DMS114 treated with DMSO at 0.1 percent for 48 hours (cell line): ENCODE measurements at regions not wholly inside any gene's neighbourhood (a gene's known extent, or its start where the extent isn't known, plus 50 kb on each side); places are given as distances from the start of the nearest gene placed in this dataset.

ENCODE experiments used
- DNase-seq: peaks from one replicate; lab custom pipeline; 2025; ENCODE audit not compliant: unreplicated experiment; lab: John Stamatoyannopoulos, UW

DNA sequence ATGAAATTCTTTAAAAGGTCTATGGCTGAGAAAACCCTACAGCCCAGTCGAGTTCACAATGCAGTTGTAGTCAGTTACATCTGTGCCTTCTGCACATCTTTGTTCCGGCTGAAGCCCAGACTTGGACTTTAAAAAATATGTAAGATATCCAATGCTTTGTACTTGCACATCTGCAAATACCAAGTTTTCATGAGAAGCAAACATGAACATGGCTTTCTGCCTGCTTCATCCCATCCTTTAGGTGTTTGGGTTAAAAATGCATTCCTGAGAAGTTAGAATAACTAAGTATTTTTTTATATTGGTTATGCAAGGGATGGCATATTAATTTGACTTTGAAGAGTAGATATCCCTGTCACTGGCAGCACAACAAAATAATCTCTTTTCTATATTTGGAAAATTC, 528.4 kb downstream of the METTL15 start:
- DNase-seq: no peak

DNA sequence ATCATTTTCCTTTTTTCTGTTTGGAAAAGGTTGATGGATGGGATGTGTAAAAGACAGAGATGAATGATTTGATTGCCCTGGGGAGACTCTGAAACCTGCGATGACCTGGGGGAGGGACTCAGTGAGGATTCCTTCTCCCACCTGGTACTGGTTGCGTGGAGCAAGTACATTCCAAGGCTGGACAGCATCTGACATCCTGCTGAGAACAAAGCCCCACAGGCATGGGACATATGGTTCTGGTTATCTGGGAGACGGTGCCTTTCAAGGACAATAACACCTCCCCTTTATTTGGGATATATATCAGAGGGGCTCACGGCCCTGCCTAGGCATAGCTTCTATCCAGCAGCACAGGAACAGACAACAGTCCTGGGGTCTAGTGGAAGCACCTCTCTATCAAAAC, 527.8 kb downstream of the METTL15 start:
- no peak for DNase-seq

DNA sequence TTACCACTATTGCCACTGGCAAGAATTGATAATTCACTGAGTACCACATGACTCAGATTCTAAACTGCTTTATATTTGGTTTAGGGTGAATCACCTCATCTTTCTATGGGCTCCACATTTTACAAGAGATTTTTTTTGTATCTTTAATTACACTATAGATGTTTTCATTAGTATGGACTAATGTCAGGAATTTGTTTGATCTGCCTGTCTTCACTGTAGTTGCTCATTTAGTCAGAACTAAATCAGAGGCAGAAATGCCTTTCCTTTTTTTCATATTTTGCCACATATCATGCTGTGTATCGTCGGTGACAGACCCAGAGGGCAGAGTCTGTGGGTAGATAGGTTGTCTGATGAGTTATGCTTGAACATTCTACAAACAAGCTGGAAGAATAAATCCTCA, 524.1 kb downstream of the METTL15 start:
- no peak for DNase-seq

DNA sequence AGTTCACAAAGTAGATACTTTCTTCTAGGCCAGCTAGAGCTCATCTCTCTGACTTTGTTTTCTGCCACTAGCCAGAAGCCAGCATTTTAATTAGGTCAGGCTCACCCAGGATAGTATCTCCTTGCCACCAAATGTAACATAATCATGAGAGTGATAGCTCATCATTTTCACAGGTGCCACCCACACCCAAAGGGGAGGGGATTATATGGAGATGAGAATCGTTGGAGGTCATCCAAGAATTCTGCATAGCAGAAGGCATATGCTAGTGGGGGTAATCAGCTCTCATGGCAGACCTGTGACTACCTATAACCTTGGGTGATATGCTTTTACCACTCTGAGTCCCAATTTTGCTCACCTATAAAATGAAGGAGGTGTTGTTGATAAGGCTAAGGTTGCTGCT, 523.0 kb downstream of the METTL15 start:
- DNase-seq: no peak

DNA sequence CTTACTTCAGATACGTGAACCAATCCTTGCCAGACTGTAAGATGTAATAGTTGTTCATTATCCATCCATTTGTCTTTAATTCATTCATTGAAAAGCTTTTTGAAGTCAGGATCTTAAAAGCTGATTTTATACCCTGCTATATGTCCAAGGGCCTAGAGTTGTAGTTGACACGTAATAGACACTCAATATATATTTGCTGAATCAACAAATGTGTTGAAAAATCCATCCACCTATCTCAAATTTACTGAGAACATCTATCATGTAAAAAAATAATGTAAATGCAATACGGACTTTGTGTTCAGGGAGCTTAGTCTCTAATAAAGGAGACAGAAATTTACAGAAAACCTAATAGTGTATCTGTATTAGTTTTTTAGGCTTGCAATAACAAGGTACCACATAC, 521.0 kb downstream of the METTL15 start:
- DNase-seq: no peak

DNA sequence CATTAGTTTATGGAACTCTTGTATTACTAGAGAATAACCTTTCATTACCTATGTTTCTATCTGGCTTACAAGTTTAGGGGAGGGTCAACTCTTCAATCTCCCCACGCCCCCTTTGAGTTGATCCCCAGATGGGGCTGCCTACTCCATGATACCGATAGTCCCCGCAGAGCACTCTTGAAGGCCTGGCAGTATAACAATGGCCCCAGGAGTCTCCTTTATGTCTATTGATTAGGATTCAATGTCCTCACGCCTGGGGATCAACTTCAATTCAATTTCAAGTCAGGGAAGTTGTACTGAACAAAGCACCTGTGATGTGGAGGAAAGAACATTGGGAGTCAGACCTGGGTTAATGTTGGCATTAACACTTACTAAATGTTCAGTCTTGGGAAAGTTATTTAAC, 520.2 kb downstream of the METTL15 start:
- no peak for DNase-seq

DNA sequence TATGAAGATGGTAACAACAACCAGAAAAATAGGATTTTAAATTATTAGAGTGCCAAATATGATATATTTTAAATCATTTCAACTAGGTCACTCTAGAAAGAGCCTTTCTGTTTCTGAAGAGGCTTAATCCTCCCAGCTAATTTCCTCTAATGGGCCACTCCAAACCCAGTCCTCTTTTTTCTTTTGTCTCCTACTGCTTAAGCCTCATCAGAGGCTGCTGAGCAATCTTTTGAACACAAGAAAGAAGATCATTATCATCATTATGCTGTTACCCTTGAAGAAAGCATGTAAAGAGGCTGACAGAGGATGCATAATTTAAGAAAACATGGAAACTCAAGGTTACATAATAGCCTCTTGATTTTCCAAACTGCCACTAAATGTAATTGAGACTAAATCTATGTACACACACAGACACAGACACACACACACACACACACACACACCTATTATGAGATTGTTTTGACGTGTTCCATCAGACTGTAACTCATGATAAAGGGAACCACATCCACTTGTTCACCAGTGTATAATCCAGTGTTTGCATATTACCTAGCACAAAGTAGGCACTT, 519.6 kb downstream of the METTL15 start:
- DNase-seq: no peak

DNA sequence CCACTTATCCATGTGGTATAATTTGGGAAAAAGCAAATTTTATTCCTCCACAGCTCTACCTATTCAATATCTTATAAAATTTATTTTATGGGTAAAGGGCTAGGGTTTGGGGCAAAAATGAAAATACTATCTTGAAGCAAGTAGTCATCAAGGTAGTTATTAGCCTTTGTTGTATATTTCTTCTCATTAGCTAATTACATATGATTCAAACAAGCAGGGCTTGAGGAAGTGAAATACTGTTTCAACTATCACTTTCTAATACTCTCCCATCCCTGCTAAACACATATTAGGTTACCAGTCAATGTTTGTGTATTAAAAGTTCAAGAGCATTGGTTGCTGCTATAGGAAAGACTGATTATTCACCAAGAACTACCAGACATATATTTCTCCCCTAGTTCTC, 517.3 kb downstream of the METTL15 start:
- no peak for DNase-seq

DNA sequence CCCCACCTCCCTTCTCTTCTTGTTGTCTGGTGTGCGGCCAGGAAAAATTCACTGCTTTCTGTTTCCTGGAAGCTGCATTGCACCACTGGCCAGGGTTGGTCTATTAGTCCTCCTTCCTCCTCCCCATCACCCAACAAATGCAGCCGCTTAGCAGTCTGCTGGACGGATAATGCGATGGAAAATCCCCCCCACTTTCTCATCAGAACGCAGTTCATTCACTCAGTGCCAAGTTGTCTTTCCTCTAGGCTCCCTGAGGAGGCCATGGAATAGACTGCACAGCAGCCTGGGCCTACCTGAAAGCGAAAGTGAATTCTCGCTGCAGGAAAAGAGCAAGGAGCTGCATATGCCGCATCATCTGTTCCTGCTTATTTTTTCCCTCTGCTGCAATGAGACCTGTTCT, 513.6 kb downstream of the METTL15 start:
- DNase-seq: no peak

DNA sequence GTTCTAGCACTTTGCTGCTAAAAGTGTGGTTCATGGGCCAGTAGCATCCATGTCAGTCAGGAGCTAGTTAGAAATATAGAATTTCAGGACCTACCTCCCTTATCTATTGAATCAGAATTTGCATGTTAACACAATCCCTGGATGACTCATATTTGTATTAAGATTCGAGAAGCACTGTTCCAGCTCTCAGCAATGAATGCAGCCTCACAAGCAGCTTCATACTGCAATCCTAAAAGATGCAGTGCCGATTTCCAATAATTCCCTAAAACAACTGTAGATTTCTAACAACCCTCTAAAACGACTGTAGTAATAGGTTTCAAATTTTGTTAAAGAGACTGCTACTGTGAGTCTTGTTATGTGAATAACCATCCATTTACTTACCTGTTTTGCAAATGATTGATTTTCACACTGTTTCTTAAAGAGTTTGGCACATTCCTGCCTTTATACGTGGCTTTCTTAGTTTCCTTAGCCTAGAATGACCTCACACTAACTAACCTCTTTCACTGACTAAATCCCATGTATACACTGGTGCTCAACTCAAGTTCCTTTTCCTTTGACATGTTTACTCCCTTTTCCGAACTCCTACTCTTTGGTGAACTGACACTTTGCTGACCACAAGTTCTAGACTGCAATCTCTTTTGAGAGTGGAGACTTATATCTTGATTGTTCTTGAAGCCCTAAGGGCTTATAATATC, 511.8 kb downstream of the METTL15 start:
- no peak for DNase-seq

DNA sequence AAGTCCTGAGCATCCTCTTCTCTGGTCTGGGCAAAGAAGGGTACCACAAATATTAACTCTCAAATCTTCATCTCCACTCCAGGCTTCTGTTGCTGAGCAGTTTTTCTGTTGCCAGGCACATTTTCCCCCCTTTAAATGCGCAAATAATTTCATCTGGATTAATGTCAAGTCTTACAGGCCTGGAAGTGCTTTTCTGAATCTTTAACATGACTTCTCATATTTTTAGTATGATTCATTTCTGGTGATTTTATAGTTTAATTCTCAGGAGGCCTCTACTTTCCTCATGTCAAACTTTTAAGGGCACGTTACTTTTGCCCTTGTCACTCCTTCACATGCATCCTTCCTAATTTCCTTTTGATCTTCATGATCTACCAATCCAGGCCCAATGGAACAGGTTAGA, 510.2 kb downstream of the METTL15 start:
- no peak for DNase-seq

DNA sequence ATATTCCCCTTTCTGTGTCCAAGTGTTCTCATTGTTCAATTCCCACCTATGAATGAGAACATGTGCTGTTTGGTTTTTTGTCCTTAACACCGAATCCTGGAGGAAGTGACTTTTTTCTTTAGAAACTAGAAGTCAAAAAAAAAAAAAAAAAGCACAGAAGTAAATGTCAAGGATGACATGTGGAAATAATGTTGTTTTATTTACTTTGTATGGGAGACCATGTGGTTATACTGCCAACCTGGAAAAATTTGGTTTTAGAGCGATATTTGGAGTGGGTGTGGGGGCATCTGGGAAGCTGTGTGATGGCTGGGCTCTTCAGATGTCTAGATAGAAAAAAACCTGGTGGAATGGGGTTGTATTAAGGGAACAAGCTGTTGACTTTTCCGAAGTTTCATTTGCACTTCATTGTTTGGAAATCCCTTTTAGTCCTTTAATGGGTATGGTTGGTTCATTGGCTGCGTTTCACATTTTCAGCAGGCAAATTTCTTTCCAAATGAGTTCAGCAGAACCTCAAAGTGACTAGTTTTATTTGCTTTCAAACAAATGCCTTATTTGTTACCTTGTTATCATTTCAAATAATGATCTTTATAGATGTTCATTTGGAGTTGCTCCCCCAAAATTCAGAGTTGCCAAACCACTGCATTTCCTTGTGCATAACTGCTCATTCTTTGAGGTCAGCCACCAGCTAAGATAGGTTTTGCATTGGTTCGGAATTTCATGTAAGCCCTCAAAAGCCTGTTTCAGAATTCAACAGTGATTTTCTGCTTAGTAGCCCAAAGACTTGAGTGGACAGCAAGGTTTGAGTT, 508.2 kb downstream of the METTL15 start:
- DNase-seq: no peak

DNA sequence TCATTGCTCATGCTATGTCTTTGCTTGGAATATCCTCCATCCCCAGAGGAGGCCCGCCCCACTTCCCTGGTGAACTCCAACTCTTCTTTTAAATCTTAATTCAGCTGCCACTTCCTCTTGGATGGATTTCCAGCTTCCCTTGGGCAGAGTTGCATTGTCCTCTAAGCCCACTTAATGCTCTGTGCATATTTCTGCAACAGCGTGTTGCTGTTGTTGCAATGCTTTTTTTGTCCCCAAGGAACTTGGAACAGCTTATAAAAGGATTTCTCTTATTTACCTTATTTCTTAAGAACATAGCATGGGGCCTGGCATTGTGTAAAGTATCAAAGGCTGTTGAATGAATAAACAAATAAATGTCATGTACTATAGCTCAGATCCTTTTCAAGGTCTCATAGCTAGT, 507.4 kb downstream of the METTL15 start:
- DNase-seq: no peak

DNA sequence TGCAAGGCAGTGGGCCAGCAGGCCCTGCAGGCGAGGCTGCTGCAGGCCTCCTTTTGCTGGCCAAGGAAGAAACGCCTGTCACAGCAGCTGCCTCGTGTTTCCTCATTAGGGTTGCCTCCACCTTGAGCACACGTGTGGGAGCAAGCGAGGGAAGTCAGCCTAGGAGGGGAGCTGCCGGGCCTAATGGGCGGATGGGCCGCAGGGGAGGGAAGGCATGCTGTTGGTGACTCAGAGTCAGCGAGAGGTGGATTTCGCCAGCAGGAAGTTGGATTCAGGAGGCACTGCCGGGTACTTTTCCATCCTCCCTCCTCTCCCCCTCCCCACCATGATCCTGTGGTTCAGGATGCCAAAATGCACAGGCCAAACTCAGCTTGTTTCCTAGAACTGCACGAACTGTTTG, 498.7 kb downstream of the METTL15 start:
- no peak for DNase-seq

DNA sequence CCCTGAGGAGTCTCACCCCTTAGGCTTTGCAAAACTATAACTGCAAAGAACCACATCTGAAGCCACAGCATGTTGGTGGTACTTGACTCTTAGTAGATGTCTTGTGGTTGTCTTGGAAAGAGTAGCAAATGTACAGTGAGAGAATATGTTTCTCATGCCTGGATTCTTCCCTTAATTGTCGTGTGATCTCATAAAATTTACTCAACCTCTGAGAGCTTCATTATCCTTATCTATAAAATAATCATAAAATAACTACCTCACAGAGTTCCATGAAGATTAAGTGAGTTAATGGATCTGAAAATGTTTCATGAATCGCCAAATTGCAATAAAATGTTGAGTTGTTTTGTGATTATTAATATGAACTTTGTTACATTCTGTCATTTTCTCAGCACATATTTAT, 491.5 kb downstream of the METTL15 start:
- DNase-seq: no peak

DNA sequence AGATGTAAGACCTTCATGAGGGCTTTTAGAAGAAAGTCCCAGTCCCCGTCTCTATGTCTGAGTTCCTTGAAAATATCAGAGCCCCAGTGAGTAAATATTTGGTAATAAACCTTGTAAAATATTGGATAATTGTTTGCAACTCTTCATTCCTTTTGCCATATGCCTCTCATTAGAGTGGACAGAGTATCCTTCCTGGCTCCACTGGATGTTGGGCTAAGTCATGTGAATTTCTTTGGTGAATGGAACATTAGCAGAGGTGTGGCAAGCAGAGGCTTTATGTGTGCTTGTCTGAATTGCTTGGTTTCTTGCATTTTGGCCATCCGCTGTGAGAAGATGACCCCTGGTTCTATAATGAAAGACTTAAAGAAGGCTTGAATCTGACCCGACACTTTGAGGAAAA, 490.3 kb downstream of the METTL15 start:
- DNase-seq: no peak

DNA sequence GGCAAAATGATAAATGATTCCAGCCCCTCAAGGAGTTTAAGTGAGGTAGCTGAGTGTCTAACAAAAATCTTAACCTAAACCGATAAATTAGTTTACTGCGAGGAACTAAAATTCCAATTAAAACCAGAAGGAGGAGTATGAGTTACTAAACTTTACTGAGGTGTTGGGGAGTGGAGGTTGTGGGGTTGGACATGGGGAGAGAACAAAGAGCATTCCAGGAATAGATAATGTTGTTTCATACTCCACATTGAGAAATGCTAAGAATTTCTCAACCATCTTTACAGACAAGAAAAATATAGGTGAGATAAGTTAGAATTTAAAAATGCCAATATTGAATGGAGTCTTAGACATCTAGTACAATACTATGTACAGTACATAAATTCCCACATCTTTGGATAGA, 488.6 kb downstream of the METTL15 start:
- DNase-seq: no peak

DNA sequence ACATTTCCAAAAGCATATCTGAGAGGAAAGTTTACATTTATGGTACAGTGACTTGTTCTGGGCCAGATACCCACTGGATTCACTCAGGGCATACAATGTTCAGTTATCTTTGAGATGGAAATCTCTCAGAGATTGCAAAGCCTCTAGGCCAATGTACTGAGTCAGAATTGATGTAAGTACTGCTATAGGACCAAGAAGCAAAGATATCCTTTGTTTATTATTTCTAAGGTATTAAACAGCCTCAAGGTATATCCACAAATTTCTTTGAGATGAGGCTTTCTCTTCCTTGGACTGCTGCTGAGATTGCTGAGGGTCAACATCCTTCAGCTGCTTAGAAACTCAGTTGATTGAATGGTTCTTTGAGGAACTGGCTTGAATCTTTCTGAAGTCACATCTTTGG, 484.0 kb downstream of the METTL15 start:
- DNase-seq: no peak

DNA sequence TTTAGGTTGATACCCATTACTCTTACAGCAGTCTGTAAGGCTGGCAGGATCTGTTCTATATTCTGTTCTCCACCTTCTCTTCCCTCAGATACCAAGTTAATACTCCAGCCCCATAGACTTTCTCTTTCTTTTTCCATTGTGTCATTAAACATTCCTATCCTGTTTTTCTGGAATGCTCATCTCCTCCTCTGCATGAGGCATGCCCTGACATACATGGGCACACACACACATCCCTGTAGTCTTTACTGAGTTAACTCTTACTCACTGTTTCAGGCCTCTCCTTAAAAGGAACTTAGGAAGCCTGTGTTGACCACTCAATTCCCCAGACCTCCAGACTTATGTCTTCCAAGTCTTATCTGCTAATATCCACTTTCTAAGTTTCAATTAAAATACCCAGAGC, 476.8 kb downstream of the METTL15 start:
- DNase-seq: no peak

DNA sequence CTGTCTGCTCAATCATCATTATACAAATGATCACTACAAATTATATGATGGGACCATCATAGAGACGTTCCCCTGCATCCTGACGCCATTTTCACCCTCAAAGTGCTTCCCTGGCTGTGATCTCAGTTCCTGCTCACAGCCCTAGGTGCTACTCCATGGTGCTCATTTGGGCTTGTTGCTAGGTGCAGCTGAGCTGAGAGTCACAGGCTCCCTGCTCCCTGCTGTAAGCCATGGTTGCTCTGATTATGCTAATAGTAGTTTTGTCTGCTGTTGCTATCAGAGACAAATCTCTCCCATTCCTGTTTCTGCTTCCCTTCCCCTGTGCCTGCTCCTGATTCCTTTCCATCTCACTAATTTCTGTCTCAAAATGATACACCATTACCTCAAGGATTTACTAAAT, 474.3 kb downstream of the METTL15 start:
- no peak for DNase-seq

DNA sequence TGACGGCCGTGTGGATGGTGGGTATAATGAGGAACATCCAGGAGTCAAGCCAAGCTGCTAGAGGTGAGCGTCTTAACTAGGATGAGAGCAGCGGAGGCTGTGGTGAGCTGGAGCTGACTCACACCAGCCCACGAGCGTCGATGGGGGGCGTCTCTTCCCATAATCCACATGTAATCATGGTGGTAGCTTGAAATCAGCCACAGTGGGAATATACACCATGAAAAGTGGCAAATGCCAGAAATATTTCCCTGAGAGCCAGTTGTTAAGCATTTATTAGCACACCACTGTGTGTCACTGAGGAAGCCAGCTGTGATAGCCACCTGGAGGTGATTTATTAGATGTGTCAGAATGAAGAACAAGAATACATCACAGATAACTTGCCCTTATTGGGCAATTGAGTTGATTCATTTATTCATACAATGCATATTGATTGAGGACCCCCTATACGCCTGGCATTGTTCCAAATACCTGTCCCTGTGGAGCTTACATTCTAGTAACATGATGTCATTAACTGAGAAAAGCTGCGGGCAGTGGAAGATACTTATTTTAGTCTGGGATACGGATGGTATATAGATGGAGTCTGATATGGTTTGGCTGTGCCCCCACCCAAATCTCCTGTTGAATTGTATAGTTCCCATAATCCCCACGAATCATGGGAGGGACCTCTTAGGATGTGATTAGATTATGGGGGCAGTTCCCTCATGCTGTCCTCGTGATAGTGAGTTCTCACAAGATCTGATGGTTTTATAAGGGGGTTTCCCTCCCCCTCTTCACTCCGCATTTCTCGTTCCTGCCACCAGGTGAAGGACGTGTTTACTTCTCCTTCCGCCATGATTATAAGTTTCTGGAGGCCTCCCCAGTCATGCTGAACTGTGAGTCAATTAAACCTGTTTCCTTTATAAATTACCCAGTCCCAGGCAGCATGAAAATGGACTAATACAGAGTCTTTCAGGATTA, 473.4 kb downstream of the METTL15 start:
- DNase-seq: no peak
